ENCODE measurements at regions not wholly inside any gene's neighbourhood (a gene's known extent, or its start where the extent isn't known, plus 50 kb on each side); places are given as distances from the start of the nearest gene placed in this dataset.
"Not testable (repeated sequence)": the region's sequence is repeated elsewhere in the genome, so short reads cannot be mapped to it uniquely, and the experiment has no call there.

- not testable (repeated sequence) for DNase-seq (ENCODE audit: low read depth in 3 of 3)
Measured at GRCh38 chr17:30639391-30639790, 162.2 kb downstream of the GOSR1 start.

DNA sequence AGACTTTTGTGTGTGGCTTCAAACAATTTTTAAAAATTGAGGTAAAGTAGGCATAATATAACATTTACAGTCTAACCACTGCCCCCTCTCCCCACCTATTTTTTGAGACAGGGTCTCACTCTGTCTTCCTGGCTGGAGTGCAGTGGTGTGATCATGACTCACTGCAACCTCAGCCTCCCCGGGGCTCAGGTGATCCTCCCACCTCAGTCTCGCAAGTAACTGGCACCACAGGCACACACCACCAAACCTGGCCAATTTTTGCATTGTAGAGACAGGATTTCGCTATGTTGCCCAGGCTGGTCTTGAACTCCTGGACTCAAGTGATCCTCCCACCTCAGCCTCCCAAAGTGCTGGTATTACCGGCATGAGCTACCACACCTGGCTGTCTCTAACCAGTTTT is 161.8 kb downstream of the GOSR1 start:
- DNase-seq (ENCODE audit: low read depth in 3 of 3), result not testable (repeated sequence)

DNA sequence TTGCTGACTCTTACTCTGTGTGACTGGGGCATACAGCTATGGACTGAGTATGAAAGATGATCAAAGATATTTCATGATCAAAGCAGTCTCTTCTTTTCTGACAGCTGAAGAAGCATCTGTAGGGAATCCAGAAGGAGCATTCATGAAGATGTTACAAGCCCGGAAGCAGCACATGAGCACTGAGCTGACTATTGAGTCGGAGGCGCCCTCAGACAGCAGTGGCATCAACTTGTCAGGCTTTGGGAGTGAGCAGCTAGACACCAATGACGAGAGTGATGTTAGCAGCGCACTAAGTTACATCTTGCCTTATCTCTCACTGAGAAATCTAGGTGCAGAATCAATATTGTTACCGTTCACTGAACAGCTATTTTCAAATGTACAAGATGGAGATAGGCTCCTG is 154.4 kb downstream of the GOSR1 start:
- not testable (repeated sequence) for DNase-seq (ENCODE audit: low read depth in 3 of 3)

DNA sequence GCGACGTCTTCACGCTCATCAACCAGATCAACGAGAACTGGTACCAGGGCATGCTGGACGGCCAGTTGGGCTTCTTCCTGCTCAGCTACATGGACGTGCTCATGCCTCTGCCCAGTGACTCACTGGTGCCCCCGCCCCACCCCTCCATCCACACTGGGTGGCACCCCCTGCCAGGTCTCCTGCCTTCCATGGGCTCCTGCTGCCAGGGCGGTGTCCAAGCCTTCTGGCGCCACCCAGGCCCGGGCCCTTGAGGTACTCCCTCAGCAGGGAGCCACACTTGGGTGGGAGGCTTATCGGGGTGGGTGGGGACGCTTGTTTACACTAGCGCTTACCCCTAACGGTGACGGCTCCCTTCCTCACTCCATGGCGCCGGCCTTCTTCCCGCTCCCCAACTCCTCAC is 148.2 kb downstream of the GOSR1 start:
- not testable (repeated sequence) for DNase-seq (ENCODE audit: low read depth in 3 of 3)

DNA sequence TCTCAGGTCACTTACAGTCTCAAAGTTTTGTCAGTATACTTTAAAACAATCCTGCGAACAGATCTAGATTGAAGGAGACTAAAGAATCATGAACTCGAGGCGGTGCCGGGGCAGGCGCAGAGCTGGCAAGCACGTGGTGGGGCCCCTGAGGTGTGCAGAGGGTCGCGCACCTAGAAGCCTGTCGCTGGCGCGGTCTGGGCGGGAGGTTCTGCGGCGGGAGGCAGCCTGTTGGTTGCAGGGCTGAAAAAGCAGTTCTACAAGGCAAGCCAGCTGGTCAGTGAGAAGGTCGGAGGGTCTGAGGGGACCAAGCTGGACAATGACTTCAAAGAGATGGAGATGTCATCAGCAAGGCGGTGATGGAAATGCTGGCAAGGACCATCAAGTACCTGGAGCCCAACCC is 147.0 kb downstream of the GOSR1 start:
- not testable (repeated sequence) for DNase-seq (ENCODE audit: low read depth in 3 of 3)

GRCh38 chr17:30609682-30610081 is 132.5 kb downstream of the GOSR1 start:
- DNase-seq (ENCODE audit: low read depth in 3 of 3), result not testable (repeated sequence)

GRCh38 chr17:30605523-30605922 is 128.3 kb downstream of the GOSR1 start:
- no peak for DNase-seq (ENCODE audit: low read depth in 3 of 3)

- no peak for DNase-seq (ENCODE audit: low read depth in 3 of 3)
Measured at GRCh38 chr17:30605027-30605426, 127.8 kb downstream of the GOSR1 start.

DNA sequence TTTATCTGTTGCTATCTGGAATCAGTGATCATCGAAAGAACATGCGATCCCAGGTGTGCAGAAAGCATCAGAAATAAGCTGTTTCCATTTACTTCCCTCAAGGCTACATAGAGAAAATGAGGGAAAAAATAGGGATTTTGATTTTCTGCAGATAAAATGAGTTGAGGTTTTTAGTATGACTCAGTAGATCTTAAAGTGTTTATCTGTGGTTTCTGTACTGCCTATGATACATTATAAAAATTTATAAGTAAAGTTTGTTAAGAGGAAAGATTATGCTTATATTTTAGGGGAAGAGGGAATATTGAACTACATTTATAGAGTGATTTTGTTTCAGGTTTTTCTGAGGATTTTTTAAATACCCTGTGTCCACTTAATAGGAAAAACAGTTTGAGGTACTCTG is 125.2 kb downstream of the GOSR1 start:
- DNase-seq (ENCODE audit: low read depth in 3 of 3), result not testable (repeated sequence)

DNA sequence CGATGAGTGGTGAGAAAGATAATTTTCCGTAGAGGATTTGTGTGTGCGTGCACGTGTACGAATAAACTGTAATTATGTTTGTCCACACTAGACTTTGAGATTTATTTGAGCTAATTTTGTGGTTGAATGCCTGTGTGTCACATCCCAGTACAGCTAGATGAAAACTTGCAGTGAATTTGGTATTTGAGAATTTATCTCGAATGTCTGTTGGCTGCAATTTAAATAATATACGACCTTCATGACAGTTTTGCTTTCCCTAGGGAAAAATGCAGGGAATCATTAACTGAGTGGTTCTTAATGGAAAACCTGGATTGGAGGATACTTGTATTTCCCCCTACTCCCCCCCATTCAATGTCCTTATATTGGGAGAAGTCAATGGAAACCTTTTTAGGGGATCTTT is 124.8 kb downstream of the GOSR1 start:
- DNase-seq (ENCODE audit: low read depth in 3 of 3), result not testable (repeated sequence)

GRCh38 chr17:30600830-30601494 is 123.8 kb downstream of the GOSR1 start:
- DNase-seq (ENCODE audit: low read depth in 3 of 3), result no peak

- DNase-seq (ENCODE audit: low read depth in 3 of 3), result peak in 2 of 3 experiments; percentile 28 to 48
Measured at GRCh38 chr17:30600060-30600829, 123.0 kb downstream of the GOSR1 start.

GRCh38 chr17:30599428-30600059 is 122.3 kb downstream of the GOSR1 start:
- no peak for DNase-seq (ENCODE audit: low read depth in 3 of 3)

DNA sequence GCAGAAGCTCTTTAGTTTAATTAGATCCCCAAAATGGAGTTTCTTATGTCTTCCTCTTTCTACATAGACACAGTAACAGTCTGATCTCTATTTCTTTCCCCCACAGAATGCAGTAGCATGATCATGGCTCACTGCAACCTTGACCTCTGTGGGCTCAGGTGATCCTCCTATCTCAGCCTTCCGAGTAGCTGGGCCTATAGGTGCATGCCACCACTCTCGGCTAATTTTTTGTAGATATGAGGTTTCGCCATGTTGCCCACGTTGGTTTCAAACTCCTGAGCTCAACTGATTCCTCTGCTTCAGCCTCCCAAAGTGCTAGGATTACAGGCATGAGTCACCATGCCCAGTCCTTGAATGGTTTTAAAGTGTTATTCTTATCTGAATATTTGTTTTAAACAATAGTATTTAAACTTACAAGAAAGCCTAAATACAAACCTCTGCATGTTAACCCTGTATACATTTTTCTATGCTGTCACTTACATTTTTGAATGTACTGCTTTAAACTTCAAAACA is 120.6 kb downstream of the GOSR1 start:
- DNase-seq (ENCODE audit: low read depth in 3 of 3), result no peak

DNA sequence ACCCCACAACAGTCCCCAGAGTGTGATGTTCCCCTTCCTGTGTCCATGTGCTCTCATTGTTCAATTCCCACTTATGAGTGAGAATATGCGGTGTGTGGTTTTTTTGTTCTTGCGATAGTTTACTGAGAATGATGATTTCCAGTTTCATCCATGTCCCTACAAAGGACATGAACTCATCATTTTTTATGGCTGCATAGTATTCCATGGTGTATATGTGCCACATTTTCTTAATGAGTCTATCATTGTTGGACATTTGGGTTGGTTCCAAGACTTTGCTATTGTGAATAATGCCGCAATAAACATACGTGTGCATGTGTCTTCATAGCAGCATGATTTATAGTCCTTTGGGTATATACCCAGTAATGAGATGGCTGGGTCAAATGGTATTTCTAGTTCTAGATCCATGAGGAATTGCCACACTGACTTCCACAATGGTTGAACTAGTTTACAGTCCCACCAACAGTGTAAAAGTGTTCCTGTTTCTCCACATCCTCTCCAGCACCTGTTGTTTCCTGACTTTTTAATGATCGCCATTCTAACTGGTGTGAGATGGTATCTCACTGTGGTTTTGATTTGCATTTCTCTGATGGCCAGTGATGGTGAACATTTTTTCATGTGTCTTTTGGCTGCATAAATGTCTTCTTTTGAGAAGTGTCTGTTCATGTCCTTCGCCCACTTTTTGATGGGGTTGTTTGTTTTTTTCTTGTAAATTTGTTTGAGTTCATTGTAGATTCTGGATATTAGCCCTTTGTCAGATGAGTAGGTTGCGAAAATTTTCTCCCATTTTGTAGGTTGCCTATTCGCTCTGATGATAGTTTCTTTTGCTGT is 120.0 kb downstream of the GOSR1 start:
- DNase-seq (ENCODE audit: low read depth in 3 of 3), result not testable (repeated sequence)

DNA sequence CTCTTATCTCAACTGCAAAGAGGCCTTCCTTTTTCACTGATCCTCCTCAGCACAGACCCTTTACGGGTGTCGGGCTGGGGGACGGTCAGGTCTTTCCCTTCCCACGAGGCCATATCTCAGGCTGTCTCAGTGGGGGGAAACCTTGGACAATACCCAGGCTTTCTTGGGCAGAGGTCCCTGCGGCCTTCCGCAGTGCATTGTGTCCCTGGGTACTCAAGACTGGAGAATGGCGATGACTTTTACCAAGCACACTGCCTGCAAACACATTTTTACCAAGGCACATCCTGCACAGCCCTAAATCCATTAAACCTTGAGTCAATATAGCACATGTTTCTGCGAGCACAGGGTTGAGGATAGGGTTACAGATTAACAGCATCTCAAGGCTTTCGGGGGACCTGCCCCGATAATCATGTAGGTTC is 117.8 kb downstream of the GOSR1 start:
- DNase-seq (ENCODE audit: low read depth in 3 of 3), result not testable (repeated sequence)

GRCh38 chr17:30594223-30594952 is 117.2 kb downstream of the GOSR1 start:
- DNase-seq (ENCODE audit: low read depth in 3 of 3), result no peak

- no peak for DNase-seq (ENCODE audit: low read depth in 3 of 3)
Measured at GRCh38 chr17:30590081-30590733, 113.0 kb downstream of the GOSR1 start.

DNA sequence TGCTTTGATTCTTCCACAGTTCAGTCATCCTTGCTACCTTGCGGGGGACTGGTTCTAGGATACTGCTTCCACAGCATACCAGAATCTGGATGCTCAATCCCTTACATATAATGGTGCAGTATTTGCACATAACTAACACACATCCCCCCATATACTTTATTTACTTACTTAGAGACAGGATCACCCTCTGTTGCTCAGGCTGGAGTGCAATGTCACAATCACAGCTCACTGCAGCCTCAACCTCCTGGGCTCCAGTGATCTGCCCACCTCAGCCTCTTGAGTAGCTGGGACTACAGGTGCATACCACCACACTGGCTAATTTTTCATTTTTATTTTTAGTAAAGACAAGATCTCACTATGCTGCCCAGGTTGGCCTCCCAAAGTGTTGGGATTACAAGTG is 112.2 kb downstream of the GOSR1 start:
- no peak for DNase-seq (ENCODE audit: low read depth in 3 of 3)

DNA sequence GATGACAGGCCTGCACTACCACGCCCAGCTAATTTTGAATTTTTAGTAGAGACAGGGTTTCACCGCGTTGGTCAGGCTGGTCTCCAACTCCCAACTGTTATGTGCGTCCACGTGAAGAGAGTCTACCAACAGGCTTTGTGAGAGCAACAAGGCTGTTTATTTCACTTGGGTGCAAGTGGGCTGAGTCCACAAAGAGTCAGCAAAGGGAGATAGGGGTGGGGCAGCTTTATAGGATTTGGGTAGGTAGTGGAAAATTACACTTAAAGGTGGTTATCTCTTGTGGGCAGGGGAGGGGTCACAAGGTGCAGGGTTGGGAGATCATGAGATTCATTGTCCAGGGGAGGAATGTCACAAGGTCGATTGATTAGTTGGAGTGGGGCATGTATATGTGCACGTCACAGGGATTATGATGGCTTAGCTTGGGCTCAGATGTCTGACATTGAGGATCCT is 111.6 kb downstream of the GOSR1 start:
- no peak for DNase-seq (ENCODE audit: low read depth in 3 of 3)
